ENCODE measurements at regions not wholly inside any gene's neighbourhood (a gene's known extent, or its start where the extent isn't known, plus 50 kb on each side); places are given as distances from the start of the nearest gene placed in this dataset.

- WGBS, 2 experiments (ENCODE audit: insufficient coverage in 2 of 2): 89 to 90% methylated on average over 6 of the region's 7 CpGs
- H3K27ac ChIP-seq (ENCODE audit: low read depth, low read length, severe bottlenecking): no peak overlapping the region
- no peaks in the 10 kb centered on the region for H3K36me3 ChIP-seq (ENCODE audit: control insufficient read depth, insufficient read depth, low read length)
These were observed 75.4 kb upstream of the EGFLAM start for GRCh38 chr5:38182991-38183390.

DNA sequence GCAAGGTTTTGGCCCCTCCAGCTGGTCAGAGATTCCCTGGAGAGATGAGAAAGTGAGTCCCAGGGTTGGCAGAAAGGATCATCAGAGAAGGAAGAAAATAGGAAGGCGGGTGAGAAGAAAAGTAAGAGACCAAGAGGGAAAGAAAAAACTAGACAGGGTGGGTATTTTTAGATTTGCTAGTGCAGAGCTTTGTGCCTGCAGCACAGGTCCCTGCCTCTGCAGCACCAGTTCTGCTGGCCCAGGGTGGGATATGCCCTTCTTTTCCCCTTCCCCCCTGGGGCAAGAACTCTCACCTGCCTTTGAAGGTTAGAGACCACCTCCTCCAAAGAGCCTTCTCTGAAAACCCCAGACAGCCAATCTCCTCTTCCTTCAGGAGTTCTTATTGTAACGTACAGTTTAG, 90.3 kb upstream of the EGFLAM start:
- Histone ChIP-seq H3K36me3 (ENCODE audit: control insufficient read depth, insufficient read depth, low read length) (no peaks in the 10 kb centered on the region), H3K4me3 (ENCODE audit: extremely low read depth, insufficient read depth, low read length, poor library complexity, severe bottlenecking) (no peak overlapping the region), H3K4me1 (ENCODE audit: control insufficient read depth, insufficient read depth, low read length, poor library complexity, severe bottlenecking) (no peaks in the 10 kb centered on the region), H3K27ac (ENCODE audit: low read depth, low read length, severe bottlenecking) (no peak overlapping the region), H3K9me3 (ENCODE audit: control insufficient read depth, low read length) (no peaks in the 10 kb centered on the region)
- 43 to 75% methylated on average over 1 of the region's 2 CpGs for WGBS, 2 experiments (ENCODE audit: insufficient coverage in 2 of 2)

More at GRCh38 chr5:38182991-38183390, 75.4 kb upstream of the EGFLAM start:
- Histone ChIP-seq H3K4me1 (ENCODE audit: control insufficient read depth, insufficient read depth, low read length, poor library complexity, severe bottlenecking) (no peaks in the 10 kb centered on the region), H3K4me3 (ENCODE audit: extremely low read depth, insufficient read depth, low read length, poor library complexity, severe bottlenecking) (no peak overlapping the region), H3K9me3 (ENCODE audit: control insufficient read depth, low read length) (no peaks in the 10 kb centered on the region)

GRCh38 chr5:38167562-38167996, 90.8 kb upstream of the EGFLAM start:
- 37 to 42% methylated on average over 9 to 12 of the region's 12 CpGs for WGBS, 2 experiments (ENCODE audit: insufficient coverage in 2 of 2)
- H3K27ac ChIP-seq (ENCODE audit: low read depth, low read length, severe bottlenecking): no peak overlapping the region
- H3K4me3 ChIP-seq (ENCODE audit: extremely low read depth, insufficient read depth, low read length, poor library complexity, severe bottlenecking): no peak overlapping the region
- H3K9me3 ChIP-seq (ENCODE audit: control insufficient read depth, low read length): no peaks in the 10 kb centered on the region
- no peaks in the 10 kb centered on the region for H3K36me3 ChIP-seq (ENCODE audit: control insufficient read depth, insufficient read depth, low read length)
- no peaks in the 10 kb centered on the region for H3K4me1 ChIP-seq (ENCODE audit: control insufficient read depth, insufficient read depth, low read length, poor library complexity, severe bottlenecking)

DNA sequence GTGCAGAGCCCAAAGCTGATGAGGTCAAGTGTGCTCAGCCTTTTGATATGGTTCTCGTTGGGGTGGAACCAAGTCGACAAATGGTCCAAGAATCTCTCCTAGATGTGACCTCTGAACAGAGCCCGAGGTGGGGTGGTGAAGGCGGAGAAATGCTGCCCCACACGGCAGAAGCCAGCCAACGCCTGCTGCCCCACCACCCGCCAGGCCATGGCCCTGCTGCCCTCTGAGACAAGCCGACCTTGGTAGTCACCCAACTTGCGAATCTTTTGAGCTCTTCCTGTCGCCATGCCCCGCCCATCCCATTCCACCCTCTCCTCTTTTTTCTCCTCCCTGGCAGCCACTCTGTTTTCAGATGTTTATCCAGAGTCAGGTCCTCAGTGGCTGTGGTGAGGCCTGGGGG, 91.5 kb upstream of the EGFLAM start:
- H3K27ac ChIP-seq (ENCODE audit: low read depth, low read length, severe bottlenecking): no peak overlapping the region
- no peak overlapping the region for H3K4me3 ChIP-seq (ENCODE audit: extremely low read depth, insufficient read depth, low read length, poor library complexity, severe bottlenecking)
- 89 to 97% methylated on average over 7 to 8 of the region's 11 CpGs for WGBS, 2 experiments (ENCODE audit: insufficient coverage in 2 of 2)
- no peaks in the 10 kb centered on the region for H3K9me3 ChIP-seq (ENCODE audit: control insufficient read depth, low read length)
- no peaks in the 10 kb centered on the region for H3K4me1 ChIP-seq (ENCODE audit: control insufficient read depth, insufficient read depth, low read length, poor library complexity, severe bottlenecking)
- no peaks in the 10 kb centered on the region for H3K36me3 ChIP-seq (ENCODE audit: control insufficient read depth, insufficient read depth, low read length)

DNA sequence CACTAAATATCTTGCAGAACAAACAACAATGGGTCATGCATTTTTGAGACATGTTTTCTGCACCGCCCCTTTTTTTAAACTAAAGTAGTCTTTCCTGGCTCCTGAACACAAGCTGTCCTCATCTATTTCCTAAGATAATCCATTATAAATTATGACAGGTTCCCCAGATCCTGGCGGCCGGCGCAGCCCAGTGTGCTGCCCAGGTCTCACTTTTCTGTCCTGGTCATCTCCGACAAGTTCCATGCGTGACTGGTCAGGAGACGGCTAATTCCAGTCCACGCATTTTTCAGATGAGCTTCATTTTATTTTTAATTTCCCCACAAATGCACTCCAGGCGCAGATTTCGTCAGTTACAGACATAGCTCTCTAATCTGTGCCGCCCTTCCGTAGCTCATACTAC, 92.9 kb upstream of the EGFLAM start:
- 93 to 94% methylated on average over 8 to 9 of the region's 12 CpGs for WGBS, 2 experiments (ENCODE audit: insufficient coverage in 2 of 2)
- no peaks in the 10 kb centered on the region for H3K4me1 ChIP-seq (ENCODE audit: control insufficient read depth, insufficient read depth, low read length, poor library complexity, severe bottlenecking)
- H3K4me3 ChIP-seq (ENCODE audit: extremely low read depth, insufficient read depth, low read length, poor library complexity, severe bottlenecking): no peak overlapping the region
- no peak overlapping the region for H3K27ac ChIP-seq (ENCODE audit: low read depth, low read length, severe bottlenecking)
- no peaks in the 10 kb centered on the region for H3K9me3 ChIP-seq (ENCODE audit: control insufficient read depth, low read length)
- no peaks in the 10 kb centered on the region for H3K36me3 ChIP-seq (ENCODE audit: control insufficient read depth, insufficient read depth, low read length)

- no peaks in the 10 kb centered on the region for H3K36me3 ChIP-seq (ENCODE audit: control insufficient read depth, insufficient read depth, low read length)
- no peaks in the 10 kb centered on the region for H3K9me3 ChIP-seq (ENCODE audit: control insufficient read depth, low read length)
- H3K4me1 ChIP-seq (ENCODE audit: control insufficient read depth, insufficient read depth, low read length, poor library complexity, severe bottlenecking): no peaks in the 10 kb centered on the region
- H3K27ac ChIP-seq (ENCODE audit: low read depth, low read length, severe bottlenecking): no peak overlapping the region
- 39 to 80% methylated on average over 1 to 2 of the region's 4 CpGs for WGBS, 2 experiments (ENCODE audit: insufficient coverage in 2 of 2)
- H3K4me3 ChIP-seq (ENCODE audit: extremely low read depth, insufficient read depth, low read length, poor library complexity, severe bottlenecking): no peak overlapping the region
These were observed 93.5 kb upstream of the EGFLAM start for GRCh38 chr5:38164776-38165399.

GRCh38 chr5:38163636-38164237, 94.6 kb upstream of the EGFLAM start:
- 52 to 100% methylated on average over 1 to 3 of the region's 4 CpGs for WGBS, 2 experiments (ENCODE audit: insufficient coverage in 2 of 2)

DNA sequence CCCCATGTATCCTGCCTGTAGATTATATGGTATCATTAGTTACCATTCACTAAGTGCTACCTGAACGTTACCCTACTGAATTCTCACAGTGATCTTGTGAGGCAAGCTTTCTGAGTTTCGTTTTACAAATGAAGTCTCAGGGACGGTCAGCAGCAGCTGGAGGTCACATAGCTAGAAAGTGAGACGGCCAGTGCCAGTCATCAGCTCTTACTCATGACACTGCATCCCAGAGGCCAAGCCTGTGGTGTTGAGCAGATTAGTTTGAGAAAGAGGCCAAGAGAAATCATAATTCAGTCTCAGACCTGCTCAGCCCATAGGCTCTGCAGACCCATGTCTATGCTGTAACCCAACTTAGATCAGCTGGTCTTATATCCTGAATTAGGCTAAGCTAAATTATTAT, 95.7 kb upstream of the EGFLAM start:
- Histone ChIP-seq H3K4me3 (ENCODE audit: extremely low read depth, insufficient read depth, low read length, poor library complexity, severe bottlenecking) (no peak overlapping the region), H3K9me3 (ENCODE audit: control insufficient read depth, low read length) (no peaks in the 10 kb centered on the region)
- WGBS, 2 experiments (ENCODE audit: insufficient coverage in 2 of 2): 86 to 90% methylated on average over 3 to 4 of the region's 4 CpGs

More at GRCh38 chr5:38163636-38164237, 94.6 kb upstream of the EGFLAM start:
- H3K4me3 ChIP-seq (ENCODE audit: extremely low read depth, insufficient read depth, low read length, poor library complexity, severe bottlenecking): no peak overlapping the region
- H3K4me1 ChIP-seq (ENCODE audit: control insufficient read depth, insufficient read depth, low read length, poor library complexity, severe bottlenecking): no peaks in the 10 kb centered on the region
- H3K36me3 ChIP-seq (ENCODE audit: control insufficient read depth, insufficient read depth, low read length): no peaks in the 10 kb centered on the region
- no peak overlapping the region for H3K27ac ChIP-seq (ENCODE audit: low read depth, low read length, severe bottlenecking)
- H3K9me3 ChIP-seq (ENCODE audit: control insufficient read depth, low read length): no peaks in the 10 kb centered on the region

GRCh38 chr5:38157024-38157423, 101.3 kb upstream of the EGFLAM start:
- H3K4me1 ChIP-seq (ENCODE audit: control insufficient read depth, insufficient read depth, low read length, poor library complexity, severe bottlenecking): no peaks in the 10 kb centered on the region
- 67 to 100% methylated on average over 1 of the region's 2 CpGs for WGBS, 2 experiments (ENCODE audit: insufficient coverage in 2 of 2)
- no peak overlapping the region for H3K27ac ChIP-seq (ENCODE audit: low read depth, low read length, severe bottlenecking)
- H3K4me3 ChIP-seq (ENCODE audit: extremely low read depth, insufficient read depth, low read length, poor library complexity, severe bottlenecking): no peak overlapping the region
- no peaks in the 10 kb centered on the region for H3K9me3 ChIP-seq (ENCODE audit: control insufficient read depth, low read length)
- H3K36me3 ChIP-seq (ENCODE audit: control insufficient read depth, insufficient read depth, low read length): no peaks in the 10 kb centered on the region

More for the DNA sequence above, 95.7 kb upstream of the EGFLAM start:
- H3K36me3 ChIP-seq (ENCODE audit: control insufficient read depth, insufficient read depth, low read length): no peaks in the 10 kb centered on the region
- no peaks in the 10 kb centered on the region for H3K4me1 ChIP-seq (ENCODE audit: control insufficient read depth, insufficient read depth, low read length, poor library complexity, severe bottlenecking)
- H3K27ac ChIP-seq (ENCODE audit: low read depth, low read length, severe bottlenecking): no peak overlapping the region

GRCh38 chr5:38154615-38155204, 103.6 kb upstream of the EGFLAM start:
- Histone ChIP-seq H3K4me3 (ENCODE audit: extremely low read depth, insufficient read depth, low read length, poor library complexity, severe bottlenecking) (no peak overlapping the region), H3K9me3 (ENCODE audit: control insufficient read depth, low read length) (no peaks in the 10 kb centered on the region), H3K4me1 (ENCODE audit: control insufficient read depth, insufficient read depth, low read length, poor library complexity, severe bottlenecking) (peaks cover 3% of the 10 kb centered on the region), H3K27ac (ENCODE audit: low read depth, low read length, severe bottlenecking) (no peak overlapping the region), H3K36me3 (ENCODE audit: control insufficient read depth, insufficient read depth, low read length) (no peaks in the 10 kb centered on the region)
- 83 to 100% methylated on average over 1 of the region's 1 CpG for WGBS, 2 experiments (ENCODE audit: insufficient coverage in 2 of 2)

DNA sequence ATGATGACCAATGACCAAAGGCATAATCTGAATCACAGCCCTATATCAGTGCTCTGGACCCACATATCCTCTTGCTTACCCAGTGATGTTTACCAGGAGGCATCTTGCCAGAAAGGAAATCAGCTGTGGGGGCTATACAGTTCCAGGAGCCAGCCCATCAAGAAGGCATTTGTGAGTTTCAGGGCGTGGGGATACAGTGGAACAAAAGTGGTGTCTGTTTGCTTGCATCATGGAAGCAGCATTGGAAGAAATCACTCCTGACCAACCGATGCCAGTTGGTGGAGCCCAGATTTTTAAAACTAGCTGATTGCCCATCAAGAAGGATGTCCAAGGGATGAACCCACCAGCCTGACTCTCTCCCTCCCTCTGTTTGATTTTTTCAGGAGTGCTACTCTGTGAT, 106.5 kb upstream of the EGFLAM start:
- Histone ChIP-seq H3K9me3 (ENCODE audit: control insufficient read depth, low read length) (no peaks in the 10 kb centered on the region), H3K27ac (ENCODE audit: low read depth, low read length, severe bottlenecking) (no peak overlapping the region), H3K4me3 (ENCODE audit: extremely low read depth, insufficient read depth, low read length, poor library complexity, severe bottlenecking) (no peak overlapping the region), H3K4me1 (ENCODE audit: control insufficient read depth, insufficient read depth, low read length, poor library complexity, severe bottlenecking) (peaks cover 3% of the 10 kb centered on the region), H3K36me3 (ENCODE audit: control insufficient read depth, insufficient read depth, low read length) (no peaks in the 10 kb centered on the region)
- WGBS, 2 experiments (ENCODE audit: insufficient coverage in 2 of 2): 93 to 95% methylated on average over 2 of the region's 2 CpGs

Measured in mesodermal cell (in vitro differentiated cells).